Kidney (tissue), 13 donors: ENCODE measurements at regions not wholly inside any gene's neighbourhood (a gene's known extent, or its start where the extent isn't known, plus 50 kb on each side); places are given as distances from the start of the nearest gene placed in this dataset.
A peak's percentile ranks its signal among the peaks of the same experiment; 100 is the strongest.

Source experiments
- DNase-seq, 5 donors: peaks; one replicate each; pipeline ENCODE4 v3.0.0-alpha.2; 2013 to 2020
- FAIRE-seq: peaks from 2 replicates; lab custom pipeline; 2012; peaks lifted over from hg19 to GRCh38; lab: Jason Lieb, UNC
- H3K27ac ChIP-seq, 2 donors: one replicate each; pipeline ENCODE4 v1.7.0; 2013; ENCODE audit warnings: low read depth in 2 of 2, low read length in 2 of 2, inconsistent platforms in 1 of 2
- H3K27me3 ChIP-seq: one replicate; pipeline ENCODE4 v1.7.1; 2013; ENCODE audit warnings: low read length, inconsistent platforms; ENCODE audit not compliant: control insufficient read depth, insufficient read depth
- H3K36me3 ChIP-seq, 3 donors: one replicate each; pipeline versions ENCODE4 v1.7.0 to v1.7.1; 2013; ENCODE audit warnings: low read length in 3 of 3, control low read depth in 1 of 3, inconsistent platforms in 1 of 3; ENCODE audit not compliant: insufficient read depth in 3 of 3, control insufficient read depth in 2 of 3
- H3K4me1 ChIP-seq, 3 donors: one replicate each; pipeline versions ENCODE4 v1.7.0 to v1.7.1; 2013; ENCODE audit warnings: low read length in 3 of 3, inconsistent platforms in 1 of 3, low read depth in 1 of 3; ENCODE audit not compliant: control insufficient read depth in 2 of 3, insufficient read depth in 2 of 3
- H3K4me3 ChIP-seq, 3 donors: one replicate each; pipeline versions ENCODE4 v1.7.0 to v1.8.1; 2013; ENCODE audit warnings: low read length in 3 of 3, control low read depth in 1 of 3, inconsistent platforms in 1 of 3
- H3K9ac ChIP-seq, 3 donors: one replicate each; pipeline versions ENCODE4 v1.7.0 to v1.7.1; 2013; ENCODE audit warnings: low read length in 3 of 3, control low read depth in 1 of 3, inconsistent platforms in 1 of 3
- H3K9me3 ChIP-seq, 3 donors: one replicate each; pipeline versions ENCODE4 v1.7.0 to v1.7.1; 2013; ENCODE audit warnings: low read length in 3 of 3, control low read depth in 1 of 3, inconsistent platforms in 1 of 3; ENCODE audit not compliant: control insufficient read depth in 2 of 3, insufficient read depth in 1 of 3
- intact Hi-C: fragments of 100-400 bp; cut with DNase I; formaldehyde crosslinking; loops from one replicate; pipeline ENCODE4 v1.11.1; 2022
- TF ChIP-seq, protein P1 (sequence below): IDR thresholded peaks from 3 replicates; pipeline ENCODE4 v1.5.1; 2012; ENCODE audit warnings: mild to moderate bottlenecking, moderate library complexity, borderline replicate concordance; ENCODE audit not compliant: insufficient read depth; ENCODE audit errors: extremely low read depth
- donor health status: control.
- donor health status: control.
- donor health status: control.
- donor health status: control.
- donor health status: control.
- donor health status: DM: yes; HTN: yes; CAD: no.
- donor health status: Normal renal cell carcinoma (clear cell type).

DNA sequence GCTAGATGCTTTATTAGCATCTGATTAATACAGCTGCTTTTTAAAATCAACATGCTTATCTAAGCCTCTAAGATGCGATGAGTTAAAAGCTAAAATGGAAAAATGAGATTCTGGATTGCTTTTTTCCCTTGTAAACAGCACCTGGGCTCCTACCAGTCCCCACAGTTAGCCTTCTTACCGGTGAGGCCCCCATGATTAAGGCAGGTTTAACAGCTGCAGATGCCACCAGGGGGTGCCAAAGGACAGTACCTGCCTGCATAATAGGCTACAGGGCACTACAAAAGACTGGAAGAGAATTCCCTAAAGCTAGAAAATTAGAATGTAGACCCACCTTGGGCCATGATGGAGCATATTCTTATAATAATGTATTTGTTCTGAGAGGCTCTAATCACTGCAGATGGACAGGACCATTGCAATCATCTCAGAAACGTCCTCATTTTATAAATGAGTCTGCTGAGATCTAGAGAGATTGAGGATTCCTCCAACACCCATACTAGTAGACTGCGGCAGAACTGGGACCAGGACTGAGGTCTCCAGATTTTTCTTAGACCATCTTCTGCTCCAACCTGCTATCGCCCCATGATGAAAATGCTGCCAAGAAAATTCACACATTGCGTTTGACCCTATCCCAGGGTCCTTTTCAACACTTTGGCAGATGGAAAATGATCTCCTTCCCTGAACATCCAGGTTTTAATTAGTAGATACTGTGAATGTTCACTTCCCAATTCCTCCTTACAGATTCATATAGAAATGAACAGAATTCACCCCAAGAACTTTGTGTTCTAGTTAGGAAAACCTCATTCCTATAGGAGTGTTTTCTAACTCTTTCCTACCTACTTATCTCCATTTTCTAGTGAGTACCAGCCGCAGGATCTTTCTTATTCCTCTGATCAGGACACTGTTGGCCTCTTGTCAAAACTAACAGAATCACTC lies 148.8 kb downstream of the RPS12 start:
- H3K4me3 ChIP-seq = no peak overlapping the region
- intact Hi-C loops = no loop called here
- H3K4me1 ChIP-seq = no peaks in the 10 kb centered on the region
- no peaks in the 10 kb centered on the region for H3K36me3 ChIP-seq
- H3K9me3 ChIP-seq = no peaks in the 10 kb centered on the region
- FAIRE-seq (no peak), DNase-seq (peak in 4 of 5 donors; percentile 72 to 81 (median 76))
- no peak overlapping the region for H3K9ac ChIP-seq
- H3K27ac ChIP-seq = no peak overlapping the region
- TF ChIP-seq, protein P1, sequence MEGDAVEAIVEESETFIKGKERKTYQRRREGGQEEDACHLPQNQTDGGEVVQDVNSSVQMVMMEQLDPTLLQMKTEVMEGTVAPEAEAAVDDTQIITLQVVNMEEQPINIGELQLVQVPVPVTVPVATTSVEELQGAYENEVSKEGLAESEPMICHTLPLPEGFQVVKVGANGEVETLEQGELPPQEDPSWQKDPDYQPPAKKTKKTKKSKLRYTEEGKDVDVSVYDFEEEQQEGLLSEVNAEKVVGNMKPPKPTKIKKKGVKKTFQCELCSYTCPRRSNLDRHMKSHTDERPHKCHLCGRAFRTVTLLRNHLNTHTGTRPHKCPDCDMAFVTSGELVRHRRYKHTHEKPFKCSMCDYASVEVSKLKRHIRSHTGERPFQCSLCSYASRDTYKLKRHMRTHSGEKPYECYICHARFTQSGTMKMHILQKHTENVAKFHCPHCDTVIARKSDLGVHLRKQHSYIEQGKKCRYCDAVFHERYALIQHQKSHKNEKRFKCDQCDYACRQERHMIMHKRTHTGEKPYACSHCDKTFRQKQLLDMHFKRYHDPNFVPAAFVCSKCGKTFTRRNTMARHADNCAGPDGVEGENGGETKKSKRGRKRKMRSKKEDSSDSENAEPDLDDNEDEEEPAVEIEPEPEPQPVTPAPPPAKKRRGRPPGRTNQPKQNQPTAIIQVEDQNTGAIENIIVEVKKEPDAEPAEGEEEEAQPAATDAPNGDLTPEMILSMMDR = peak; percentile 56
- no peaks in the 10 kb centered on the region for H3K27me3 ChIP-seq

GRCh38 chr6:132964101-132964867 lies 149.9 kb downstream of the RPS12 start:
- H3K36me3 ChIP-seq = no peaks in the 10 kb centered on the region
- intact Hi-C loops = no loop called here
- no peaks in the 10 kb centered on the region for H3K4me1 ChIP-seq
- TF ChIP-seq, protein P1 = no peak
- DNase-seq = peak in 1 of 5 donors; percentile 35
- FAIRE-seq = no peak
- no peak overlapping the region for H3K4me3 ChIP-seq
- H3K9me3 ChIP-seq = no peaks in the 10 kb centered on the region
- H3K27me3 ChIP-seq = no peaks in the 10 kb centered on the region
- no peak overlapping the region for H3K27ac ChIP-seq
- H3K9ac ChIP-seq = no peak overlapping the region

DNA sequence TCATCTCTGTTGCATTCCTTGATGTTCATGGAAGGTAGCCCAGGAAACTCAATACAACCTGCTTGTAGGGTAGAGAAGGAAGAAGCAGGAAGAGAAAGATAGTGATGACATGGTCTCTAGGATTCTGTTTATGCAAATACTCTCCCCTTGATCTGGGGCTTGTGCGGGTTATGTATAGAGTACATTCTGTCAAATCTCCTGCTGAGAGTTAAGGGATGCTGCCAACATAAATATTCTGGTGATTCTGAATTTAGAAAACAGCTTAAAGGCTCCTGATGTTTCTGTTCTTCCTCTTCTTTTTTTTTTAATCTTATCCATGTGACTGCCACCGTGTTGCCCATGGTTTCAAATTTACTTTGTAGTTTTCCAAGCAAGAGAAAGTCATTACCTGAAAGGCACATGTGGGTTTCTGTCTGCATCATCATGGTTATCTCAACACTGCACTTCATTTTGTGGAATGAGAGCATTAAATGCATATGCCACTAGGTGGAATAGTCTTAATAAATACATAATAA lies 150.6 kb downstream of the RPS12 start:
- no peaks in the 10 kb centered on the region for H3K4me1 ChIP-seq
- H3K27me3 ChIP-seq = no peaks in the 10 kb centered on the region
- TF ChIP-seq, protein P1 = no peak
- H3K9ac ChIP-seq = no peak overlapping the region
- no peak overlapping the region for H3K27ac ChIP-seq
- H3K36me3 ChIP-seq = no peaks in the 10 kb centered on the region
- intact Hi-C loops = no loop called here
- no peak for FAIRE-seq
- H3K9me3 ChIP-seq = no peaks in the 10 kb centered on the region
- no peak for DNase-seq
- H3K4me3 ChIP-seq = no peak overlapping the region
